HG03378 (cell line): ENCODE measurements at regions not wholly inside any gene's neighbourhood (a gene's known extent, or its start where the extent isn't known, plus 50 kb on each side); places are given as distances from the start of the nearest gene placed in this dataset.

ENCODE experiments used
- ATAC-seq: cut with Tn5 transposase; IDR thresholded peaks from one replicate; pipeline ENCODE4 v1.9.1; 2021; ENCODE audit warnings: mild to moderate bottlenecking, moderate library complexity; ENCODE audit not compliant: unreplicated experiment

- no peak for ATAC-seq
Observed at GRCh38 chr2:6336752-6337471, 528.8 kb downstream of the CMPK2 start.

- ATAC-seq, result no peak
Observed at GRCh38 chr2:6337472-6337820, 528.3 kb downstream of the CMPK2 start.

- no peak for ATAC-seq
Observed at GRCh38 chr2:6341588-6342129, 524.0 kb downstream of the CMPK2 start.

DNA sequence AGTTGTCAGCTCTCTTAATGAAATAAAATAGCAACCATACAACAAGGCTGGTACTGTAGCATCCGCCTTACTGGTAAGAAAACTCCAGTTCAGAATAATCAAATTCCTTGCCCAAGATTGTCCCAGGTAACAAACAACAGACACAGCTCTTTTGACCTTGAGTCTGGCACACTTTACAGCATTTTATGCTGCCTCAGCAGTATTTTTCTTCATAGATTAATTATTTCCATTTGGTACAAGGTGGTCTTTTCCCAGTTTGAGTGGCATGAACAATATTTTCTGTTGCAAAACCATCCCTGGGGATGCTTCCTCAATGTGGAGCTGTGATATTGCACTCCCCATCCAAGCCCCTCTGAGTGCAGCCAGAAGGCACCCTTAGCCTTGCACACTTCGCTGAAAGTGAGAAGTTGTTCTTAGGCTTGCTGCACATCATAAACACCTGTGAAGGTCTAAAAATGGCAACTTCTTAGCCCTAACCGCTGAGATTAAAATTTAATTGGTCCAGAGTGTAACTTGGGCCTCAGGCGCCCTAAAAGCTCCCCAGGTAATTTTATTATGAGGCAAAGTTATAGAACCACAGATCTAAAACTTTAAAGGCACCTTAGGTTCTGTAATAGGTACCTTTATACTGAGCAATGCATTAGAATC, 523.3 kb downstream of the CMPK2 start:
- ATAC-seq, result no peak

DNA sequence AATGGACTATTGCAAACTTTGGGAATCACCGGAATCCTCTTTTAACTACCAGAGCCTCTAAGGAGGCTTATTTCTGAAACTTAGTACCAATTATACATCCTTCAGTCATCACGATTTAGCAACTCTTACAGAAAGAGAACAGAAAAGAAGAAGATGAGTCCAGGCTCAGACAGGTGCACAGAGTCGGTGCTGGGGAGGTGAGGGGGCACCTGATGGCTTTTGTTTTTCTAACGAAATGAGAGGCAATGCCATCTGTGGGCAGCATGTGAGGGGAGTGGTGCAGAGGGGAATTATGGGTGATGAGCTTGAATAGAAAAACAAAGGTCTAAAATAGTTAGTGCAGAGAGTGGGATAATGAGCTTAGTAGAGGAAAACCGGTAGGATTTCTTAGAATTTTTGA, 522.6 kb downstream of the CMPK2 start:
- ATAC-seq, result no peak

DNA sequence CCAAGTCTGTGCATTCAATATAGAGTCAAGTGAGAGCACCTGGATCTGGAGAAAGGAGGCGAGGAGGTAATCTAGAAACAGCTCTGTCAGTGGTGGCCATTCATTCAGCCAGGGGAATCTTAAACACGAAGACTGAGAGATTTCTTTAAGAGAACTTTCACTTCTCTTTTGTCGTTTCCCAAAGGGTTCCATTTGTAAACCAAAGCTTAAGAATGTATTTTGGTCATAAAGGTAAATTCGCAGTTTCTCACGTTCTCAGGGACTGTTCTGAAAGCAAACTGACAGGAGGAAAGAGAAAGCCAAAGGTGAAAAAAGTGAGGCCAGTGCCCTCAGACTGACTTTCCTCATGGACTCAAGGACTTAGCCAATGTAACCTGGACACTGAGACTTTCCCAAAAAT, 513.5 kb downstream of the CMPK2 start:
- ATAC-seq, result peak; percentile 87

- ATAC-seq, result no peak
Observed at GRCh38 chr2:6352906-6353515, 512.7 kb downstream of the CMPK2 start.

DNA sequence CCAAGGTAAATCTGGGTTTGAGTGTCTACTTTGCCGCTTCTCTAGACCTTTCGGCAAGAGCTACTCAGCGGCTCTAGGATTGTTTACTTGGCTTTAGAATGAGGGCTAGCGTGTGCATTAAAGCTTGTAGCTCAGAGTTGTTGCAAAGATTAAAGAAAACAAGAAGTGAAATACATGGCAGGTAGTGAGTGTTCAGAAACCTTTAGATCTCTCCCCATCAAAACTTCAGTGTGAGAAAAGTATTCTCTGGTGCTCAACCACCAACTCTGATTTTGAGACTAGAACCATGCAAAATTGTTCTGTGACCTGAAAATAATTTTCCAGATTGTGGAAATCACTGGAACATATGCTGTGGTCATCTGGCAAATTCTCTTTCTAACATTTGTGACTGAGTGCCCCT, 512.0 kb downstream of the CMPK2 start:
- peak; percentile 49 for ATAC-seq

- no peak for ATAC-seq
Observed at GRCh38 chr2:6354546-6354945, 511.2 kb downstream of the CMPK2 start.

DNA sequence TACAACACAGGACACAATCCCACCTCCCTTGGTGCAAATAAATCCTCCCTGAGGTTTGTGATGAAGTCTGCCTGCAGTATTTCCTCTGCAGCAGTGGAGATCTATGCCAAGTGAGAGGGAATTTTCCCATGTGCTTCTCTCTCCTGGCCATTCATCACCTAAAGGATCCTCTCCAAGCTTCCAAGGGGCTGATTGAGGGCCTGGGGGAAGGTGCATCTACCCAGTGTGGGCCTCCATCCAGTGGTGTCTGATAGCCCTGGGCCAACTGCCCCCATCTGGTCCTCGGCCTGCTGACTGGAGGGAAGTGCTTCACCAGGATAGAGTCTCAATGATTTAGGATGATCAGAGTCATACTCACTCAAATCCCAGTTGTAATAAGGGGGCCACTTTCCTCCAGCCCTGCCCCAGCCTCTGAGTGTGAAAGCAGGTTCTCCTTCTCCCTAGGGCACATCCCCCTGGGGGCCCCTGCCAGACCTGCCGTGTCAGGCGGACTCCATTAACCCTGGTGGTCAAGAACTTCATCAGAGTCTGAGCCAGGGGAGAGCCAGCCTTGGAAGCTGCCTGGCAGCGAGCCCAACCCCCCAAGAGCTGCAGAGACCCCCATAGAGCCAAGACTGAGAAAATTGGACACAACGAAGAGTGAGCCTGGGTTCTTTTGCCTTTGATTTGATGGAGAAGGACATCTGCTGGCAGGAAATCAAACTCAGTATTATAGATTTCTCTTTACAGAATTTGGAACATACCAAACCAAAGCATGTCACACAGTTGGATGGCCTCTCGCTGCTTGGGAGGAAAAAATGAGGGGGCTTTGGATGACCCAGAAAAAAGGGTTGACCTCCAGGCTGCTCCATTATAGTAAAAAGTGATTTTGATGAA, 509.6 kb downstream of the CMPK2 start:
- no peak for ATAC-seq

DNA sequence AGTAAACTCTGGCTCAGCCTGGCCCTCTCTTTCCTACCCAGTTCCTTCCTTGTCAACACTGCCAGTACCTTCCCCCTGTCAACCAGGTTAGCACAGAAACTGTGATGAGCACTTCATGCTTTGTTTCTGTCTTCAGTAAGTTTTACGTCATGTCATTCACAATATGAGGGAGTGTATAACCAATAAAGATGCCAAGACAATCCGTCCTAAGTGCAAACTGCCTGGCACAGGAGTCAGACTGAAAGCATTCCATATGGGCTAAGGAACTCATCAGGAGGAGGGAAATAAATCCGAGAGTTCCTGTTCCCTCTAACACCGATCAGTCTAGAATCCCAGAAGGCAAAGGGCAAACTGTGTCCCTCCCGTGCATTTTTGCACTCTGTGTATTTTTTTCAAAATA, 507.2 kb downstream of the CMPK2 start:
- no peak for ATAC-seq

DNA sequence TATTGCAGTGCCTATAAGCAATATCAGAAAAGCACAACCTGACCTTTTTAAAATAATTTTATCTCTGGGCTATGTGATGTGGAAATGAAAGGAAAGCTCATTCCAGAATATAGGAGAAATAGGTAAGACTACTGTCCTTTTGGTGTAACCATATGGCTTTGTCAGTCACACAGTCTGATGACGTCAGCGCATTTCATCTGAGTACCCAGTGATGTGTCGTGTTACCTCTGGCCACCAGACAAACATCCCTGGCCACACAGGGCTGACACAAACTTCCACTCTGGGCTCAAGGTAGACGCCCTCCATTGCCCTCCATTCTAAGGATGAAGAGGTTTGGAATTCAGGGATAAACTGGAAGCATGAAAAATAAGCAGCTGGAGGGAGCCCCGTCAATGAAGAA, 506.7 kb downstream of the CMPK2 start:
- no peak for ATAC-seq

DNA sequence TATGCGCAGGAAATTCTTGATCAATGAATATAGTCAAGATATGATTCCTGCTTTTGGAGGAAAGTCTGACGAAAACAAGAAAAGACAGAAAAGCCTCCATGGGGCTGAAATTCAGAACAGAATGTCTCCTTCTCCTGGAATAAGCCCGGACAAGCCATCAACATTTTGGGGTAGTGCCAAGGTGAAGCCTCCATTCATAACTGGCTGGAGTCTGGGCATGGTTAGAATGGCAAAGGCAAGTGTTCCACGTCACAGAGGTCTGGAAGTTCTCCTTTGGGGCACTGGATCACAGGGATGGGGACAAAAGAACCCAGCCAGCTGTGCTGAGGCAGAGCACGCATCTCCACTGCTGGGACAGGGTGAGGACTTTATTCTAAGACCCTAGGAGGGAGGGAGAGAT, 505.7 kb downstream of the CMPK2 start:
- no peak for ATAC-seq

DNA sequence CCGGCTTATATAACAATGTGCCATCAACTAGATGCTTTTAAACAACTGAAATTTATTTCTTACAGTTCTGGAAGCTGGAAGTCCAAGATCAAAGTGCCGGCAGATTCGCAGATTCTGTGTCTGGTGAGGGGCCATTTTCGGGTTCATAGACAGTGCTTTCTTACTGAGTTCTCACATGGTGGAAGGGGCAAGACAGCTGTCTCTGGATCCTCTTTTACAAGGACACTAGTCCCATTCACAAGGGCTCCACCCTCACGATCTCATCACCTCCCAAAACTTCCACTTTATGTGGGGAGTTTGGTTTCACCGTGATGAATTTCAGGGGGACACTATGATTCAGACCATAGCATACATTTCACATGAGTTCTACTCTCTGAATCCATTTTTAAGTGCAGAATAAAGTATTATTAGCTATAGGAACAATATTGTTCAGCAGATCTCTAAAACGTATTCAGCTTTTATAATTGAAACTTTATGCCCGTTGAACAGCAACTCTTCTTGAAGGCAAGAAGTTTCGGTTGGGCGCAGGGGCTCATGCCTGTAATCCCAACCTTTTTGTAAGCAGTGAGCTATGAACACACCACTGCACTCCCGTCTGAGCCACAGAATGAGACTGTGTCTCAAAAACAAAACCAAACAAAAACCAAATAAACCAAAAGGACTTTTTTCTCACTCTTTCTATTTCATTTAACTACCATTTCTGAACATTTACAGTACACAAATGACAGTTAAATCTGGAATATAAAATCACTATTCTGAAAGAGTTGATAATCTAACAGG, 502.8 kb downstream of the CMPK2 start:
- ATAC-seq, result no peak

DNA sequence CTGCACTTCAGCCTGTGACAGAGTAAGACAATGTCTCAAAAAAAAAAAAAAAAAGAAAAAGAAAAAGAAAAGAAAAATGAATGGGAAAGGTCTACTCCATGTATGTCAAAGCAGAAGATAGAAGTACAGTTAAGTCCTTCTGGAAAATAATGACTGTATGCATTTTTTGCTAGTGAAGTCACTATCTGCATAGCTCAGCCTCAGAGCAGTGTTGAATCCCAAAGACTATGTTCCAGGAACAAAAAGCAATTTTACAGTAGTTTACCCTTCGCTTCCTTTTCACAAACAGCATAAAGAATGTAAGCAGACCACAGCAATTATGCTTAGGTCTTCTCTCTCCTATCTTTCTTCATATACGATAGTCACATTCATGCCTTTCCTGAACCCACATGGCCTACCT, 497.4 kb downstream of the CMPK2 start:
- no peak for ATAC-seq

DNA sequence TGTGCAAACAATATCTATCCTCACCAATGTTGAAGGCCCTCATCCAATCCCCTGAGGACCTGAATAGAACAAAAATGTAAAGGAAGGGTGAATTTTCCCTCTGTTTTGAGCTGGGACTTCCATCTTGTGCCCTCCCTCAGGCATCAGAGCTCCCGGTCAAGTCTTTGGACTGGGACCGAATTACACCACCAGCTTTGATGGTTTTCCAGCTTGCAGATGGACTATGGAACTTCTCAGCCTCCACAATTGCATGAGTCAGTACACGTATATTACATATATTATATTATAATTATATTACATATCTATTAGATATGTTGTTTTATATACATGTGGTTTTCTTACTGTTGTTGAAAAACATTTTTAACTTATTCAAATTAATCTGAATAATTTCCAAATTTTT, 496.4 kb downstream of the CMPK2 start:
- no peak for ATAC-seq

DNA sequence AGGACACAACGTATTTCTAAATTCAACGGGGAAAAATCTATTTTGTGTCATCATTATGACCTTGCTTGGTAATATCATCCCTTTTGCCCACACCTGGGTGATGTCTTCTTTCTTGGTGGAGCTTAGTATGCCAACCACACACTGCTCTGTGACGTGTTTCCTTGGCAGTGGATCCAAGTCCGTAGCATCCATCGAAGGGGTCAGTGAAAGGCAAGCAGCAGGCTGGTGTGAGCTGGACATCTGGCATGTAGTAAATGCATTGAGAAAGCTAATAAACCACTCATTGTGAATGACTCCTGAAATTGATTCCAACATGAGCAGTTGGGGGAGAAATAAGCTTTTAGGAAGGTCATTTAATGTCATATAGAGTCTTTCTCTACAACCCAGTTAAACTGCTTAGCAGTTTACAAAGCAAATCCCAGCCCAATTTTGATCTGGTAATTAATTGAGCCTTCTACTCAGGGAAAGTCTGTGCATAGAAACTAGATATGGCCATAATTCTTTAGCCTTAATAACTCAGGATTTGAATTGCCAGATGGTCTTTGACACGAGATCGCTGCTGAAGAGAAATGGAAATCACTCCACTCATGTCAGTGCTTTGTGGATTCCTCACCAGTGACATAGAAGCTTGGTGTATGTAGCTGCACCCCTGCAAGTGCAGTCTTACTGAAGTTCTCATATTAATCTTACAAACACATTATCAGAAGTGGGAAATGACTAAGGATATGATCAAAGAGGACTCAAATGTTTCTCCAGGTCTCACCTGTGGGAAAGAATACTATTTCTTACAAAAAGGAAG, 494.8 kb downstream of the CMPK2 start:
- no peak for ATAC-seq

DNA sequence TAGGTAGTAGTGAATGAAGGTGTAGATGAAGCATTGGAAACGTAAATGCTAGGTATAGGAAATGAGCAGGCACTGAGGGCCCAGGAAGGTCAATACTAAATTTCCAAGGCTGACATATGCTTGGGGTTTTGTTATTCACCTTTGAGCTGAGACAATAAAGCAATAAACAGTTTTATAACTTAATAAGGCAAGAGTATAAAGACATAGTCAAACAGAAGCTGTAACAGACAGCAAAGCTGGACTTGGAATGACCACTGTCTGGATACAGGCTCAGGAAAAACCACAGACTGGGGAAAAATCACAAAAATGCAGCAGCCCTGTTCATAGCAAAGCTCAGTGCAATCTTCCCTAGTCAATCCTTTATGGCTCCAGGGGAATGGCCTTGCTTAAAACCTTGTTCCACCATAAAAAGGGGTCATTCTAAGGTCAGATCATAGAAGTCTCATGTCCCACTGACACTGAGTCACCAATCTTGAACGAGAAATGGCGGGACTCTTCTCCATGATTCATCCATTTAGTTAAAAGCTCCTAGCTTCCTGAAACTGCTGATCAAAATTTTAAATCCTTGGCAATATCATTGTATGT, 493.3 kb downstream of the CMPK2 start:
- no peak for ATAC-seq

GRCh38 chr2:6381326-6381725, 484.4 kb downstream of the CMPK2 start:
- no peak for ATAC-seq
